Subcutaneous abdominal adipose tissue (tissue), 5 donors: ENCODE measurements at regions not wholly inside any gene's neighbourhood (a gene's known extent, or its start where the extent isn't known, plus 50 kb on each side); places are given as distances from the start of the nearest gene placed in this dataset.

Experiments
- H3K27ac ChIP-seq: one replicate; pipeline ENCODE4 v1.7.0; 2013; ENCODE audit warnings: low read depth, mild to moderate bottlenecking, inconsistent platforms, low read length, moderate library complexity
- H3K27me3 ChIP-seq, 5 donors: one replicate each; pipeline ENCODE4 v1.7.0; 2013; ENCODE audit warnings: low read length in 5 of 5, inconsistent platforms in 1 of 5; ENCODE audit not compliant: control insufficient read depth in 5 of 5, insufficient read depth in 4 of 5
- H3K36me3 ChIP-seq, 5 donors: one replicate each; pipeline ENCODE4 v1.7.0; 2013; ENCODE audit warnings: low read length in 5 of 5; ENCODE audit not compliant: control insufficient read depth in 5 of 5, insufficient read depth in 5 of 5
- H3K4me1 ChIP-seq, 5 donors: one replicate each; pipeline ENCODE4 v1.7.0; 2013; ENCODE audit warnings: low read length in 5 of 5, mild to moderate bottlenecking in 3 of 5, moderate library complexity in 1 of 5; ENCODE audit not compliant: control insufficient read depth in 5 of 5, insufficient read depth in 5 of 5
- H3K4me3 ChIP-seq, 5 donors: one replicate each; pipeline ENCODE4 v1.7.0; 2013; ENCODE audit warnings: low read length in 5 of 5, low read depth in 1 of 5
- H3K9ac ChIP-seq, 5 donors: one replicate each; pipeline ENCODE4 v1.7.0; 2013; ENCODE audit warnings: low read length in 5 of 5, mild to moderate bottlenecking in 4 of 5, moderate library complexity in 3 of 5
- H3K9me3 ChIP-seq, 5 donors: one replicate each; pipeline ENCODE4 v1.7.0; 2013; ENCODE audit warnings: low read length in 5 of 5; ENCODE audit not compliant: control insufficient read depth in 5 of 5
- donor health status: healthy.
- donor health status: healthy.
- donor health status: healthy.
- donor health status: healthy.
- donor health status: healthy.

GRCh38 chr9:116073826-116074225, 79.8 kb upstream of the PAPPA start:
- Histone ChIP-seq H3K9me3 (no peaks in the 10 kb centered on the region), H3K36me3 (no peaks in the 10 kb centered on the region), H3K4me3 (no peak overlapping the region), H3K27ac (no peak overlapping the region), H3K27me3 (no peaks in the 10 kb centered on the region), H3K4me1 (no peaks in the 10 kb centered on the region), H3K9ac (no peak overlapping the region)

- Histone ChIP-seq H3K27ac (no peak overlapping the region), H3K36me3 (no peaks in the 10 kb centered on the region), H3K4me3 (no peak overlapping the region), H3K4me1 (no peaks in the 10 kb centered on the region), H3K9me3 (no peaks in the 10 kb centered on the region), H3K27me3 (no peaks in the 10 kb centered on the region), H3K9ac (no peak overlapping the region)
Observed at GRCh38 chr9:116074658-116075057, 78.9 kb upstream of the PAPPA start.

- no peak overlapping the region for H3K9ac ChIP-seq
- H3K27me3 ChIP-seq, result no peaks in the 10 kb centered on the region
- H3K4me3 ChIP-seq, result no peak overlapping the region
- no peaks in the 10 kb centered on the region for H3K9me3 ChIP-seq
- H3K27ac ChIP-seq, result no peak overlapping the region
- H3K4me1 ChIP-seq, result no peaks in the 10 kb centered on the region
- no peaks in the 10 kb centered on the region for H3K36me3 ChIP-seq
Observed at GRCh38 chr9:116075191-116075590, 78.4 kb upstream of the PAPPA start.

- peaks cover 0 to 3% (median 0%) of the 10 kb centered on the region in 5 donors for H3K4me1 ChIP-seq
- H3K9me3 ChIP-seq, result no peaks in the 10 kb centered on the region
- H3K36me3 ChIP-seq, result no peaks in the 10 kb centered on the region
- H3K27me3 ChIP-seq, result no peaks in the 10 kb centered on the region
- H3K27ac ChIP-seq, result no peak overlapping the region
- no peak overlapping the region for H3K4me3 ChIP-seq
- H3K9ac ChIP-seq, result no peak overlapping the region
Observed at GRCh38 chr9:116078640-116079039, 75.0 kb upstream of the PAPPA start.

GRCh38 chr9:116080561-116080960, 73.0 kb upstream of the PAPPA start:
- Histone ChIP-seq H3K36me3 (no peaks in the 10 kb centered on the region), H3K27me3 (no peaks in the 10 kb centered on the region), H3K4me3 (no peak overlapping the region), H3K9ac (no peak overlapping the region), H3K27ac (no peak overlapping the region), H3K4me1 (peaks cover 0 to 3% (median 0%) of the 10 kb centered on the region in 5 donors), H3K9me3 (no peaks in the 10 kb centered on the region)

- no peaks in the 10 kb centered on the region for H3K36me3 ChIP-seq
- H3K27me3 ChIP-seq, result no peaks in the 10 kb centered on the region
- H3K27ac ChIP-seq, result no peak overlapping the region
- peaks cover 0 to 3% (median 0%) of the 10 kb centered on the region in 5 donors for H3K4me1 ChIP-seq
- H3K9me3 ChIP-seq, result no peaks in the 10 kb centered on the region
- no peak overlapping the region for H3K9ac ChIP-seq
- H3K4me3 ChIP-seq, result no peak overlapping the region
Observed at GRCh38 chr9:116081435-116082115, 72.0 kb upstream of the PAPPA start.

GRCh38 chr9:116083837-116084236, 69.8 kb upstream of the PAPPA start:
- no peak overlapping the region for H3K9ac ChIP-seq
- H3K4me1 ChIP-seq, result peaks cover 0 to 11% (median 0%) of the 10 kb centered on the region in 5 donors
- no peaks in the 10 kb centered on the region for H3K36me3 ChIP-seq
- H3K4me3 ChIP-seq, result no peak overlapping the region
- H3K9me3 ChIP-seq, result no peaks in the 10 kb centered on the region
- H3K27me3 ChIP-seq, result no peaks in the 10 kb centered on the region
- H3K27ac ChIP-seq, result no peak overlapping the region

- Histone ChIP-seq H3K4me3 (no peak overlapping the region), H3K9me3 (no peaks in the 10 kb centered on the region), H3K36me3 (no peaks in the 10 kb centered on the region), H3K27me3 (no peaks in the 10 kb centered on the region), H3K4me1 (peaks cover 0 to 11% (median 0%) of the 10 kb centered on the region in 5 donors), H3K9ac (no peak overlapping the region), H3K27ac (no peak overlapping the region)
Observed at GRCh38 chr9:116084497-116084896, 69.1 kb upstream of the PAPPA start.

GRCh38 chr9:116087246-116087645, 66.3 kb upstream of the PAPPA start:
- Histone ChIP-seq H3K36me3 (no peaks in the 10 kb centered on the region), H3K9ac (no peak overlapping the region), H3K9me3 (no peaks in the 10 kb centered on the region), H3K4me3 (no peak overlapping the region), H3K27me3 (no peaks in the 10 kb centered on the region), H3K4me1 (peaks cover 0 to 10% (median 0%) of the 10 kb centered on the region in 5 donors), H3K27ac (no peak overlapping the region)

- Histone ChIP-seq H3K27me3 (no peaks in the 10 kb centered on the region), H3K9me3 (no peaks in the 10 kb centered on the region), H3K27ac (no peak overlapping the region), H3K4me1 (peaks cover 0 to 10% (median 0%) of the 10 kb centered on the region in 5 donors), H3K36me3 (no peaks in the 10 kb centered on the region), H3K9ac (no peak overlapping the region), H3K4me3 (no peak overlapping the region)
Observed at GRCh38 chr9:116087751-116088194, 65.8 kb upstream of the PAPPA start.
